ENCODE measurements at regions not wholly inside any gene's neighbourhood (a gene's known extent, or its start where the extent isn't known, plus 50 kb on each side); places are given as distances from the start of the nearest gene placed in this dataset.

DNA sequence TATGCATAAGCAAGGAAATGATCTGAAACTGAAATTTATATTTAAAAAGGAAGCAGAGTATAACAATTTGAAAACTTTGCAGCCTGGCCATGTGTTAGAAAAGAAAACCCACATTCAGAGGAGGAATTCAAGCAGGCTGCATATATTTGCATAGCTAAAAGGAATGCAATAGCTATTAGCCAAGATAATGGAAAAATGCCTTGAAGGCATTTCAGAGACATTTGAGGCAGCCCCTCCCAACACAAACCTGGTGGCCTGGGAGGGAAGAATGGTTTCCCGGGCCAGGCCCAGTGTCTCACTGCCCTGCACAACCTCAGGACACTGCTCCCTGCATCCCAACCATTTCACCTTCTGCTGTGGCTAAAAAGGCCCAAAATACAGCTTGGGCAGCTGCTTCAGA, 136.8 kb downstream of the TYW3 start:
- TF ChIP-seq, protein P1, sequence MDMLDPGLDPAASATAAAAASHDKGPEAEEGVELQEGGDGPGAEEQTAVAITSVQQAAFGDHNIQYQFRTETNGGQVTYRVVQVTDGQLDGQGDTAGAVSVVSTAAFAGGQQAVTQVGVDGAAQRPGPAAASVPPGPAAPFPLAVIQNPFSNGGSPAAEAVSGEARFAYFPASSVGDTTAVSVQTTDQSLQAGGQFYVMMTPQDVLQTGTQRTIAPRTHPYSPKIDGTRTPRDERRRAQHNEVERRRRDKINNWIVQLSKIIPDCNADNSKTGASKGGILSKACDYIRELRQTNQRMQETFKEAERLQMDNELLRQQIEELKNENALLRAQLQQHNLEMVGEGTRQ (IDR thresholded peaks at IDR 0.05; ENCODE audit: borderline replicate concordance, low read depth, low read length), result no peak
- TF ChIP-seq IRF4 (IDR thresholded peaks at IDR 0.05; ENCODE audit: low read depth, low read length) (no peak), NFIC (IDR thresholded peaks at IDR 0.05; ENCODE audit: low read depth, low read length) (no peak), SREBF2 (IDR thresholded peaks at IDR 0.05; ENCODE audit: low read length) (no peak), RELA (IDR thresholded peaks at IDR 0.05; ENCODE audit: borderline replicate concordance, partially characterized antibody) (no peak), LARP7 (IDR thresholded peaks at IDR 0.05) (no peak), POLR2AphosphoS5 (IDR thresholded peaks at IDR 0.05; ENCODE audit: low read length) (no peak), ETV6 (conservative IDR thresholded peaks at IDR 0.05 in 1 of 2, IDR thresholded peaks at IDR 0.05 in 1 of 2; ENCODE audit: borderline replicate concordance in 1 of 2, low read depth in 1 of 2) (no peak), RAD21 (IDR thresholded peaks at IDR 0.05; ENCODE audit: insufficient read depth, low read depth, low read length) (no peak)
- TF ChIP-seq, protein P2, sequence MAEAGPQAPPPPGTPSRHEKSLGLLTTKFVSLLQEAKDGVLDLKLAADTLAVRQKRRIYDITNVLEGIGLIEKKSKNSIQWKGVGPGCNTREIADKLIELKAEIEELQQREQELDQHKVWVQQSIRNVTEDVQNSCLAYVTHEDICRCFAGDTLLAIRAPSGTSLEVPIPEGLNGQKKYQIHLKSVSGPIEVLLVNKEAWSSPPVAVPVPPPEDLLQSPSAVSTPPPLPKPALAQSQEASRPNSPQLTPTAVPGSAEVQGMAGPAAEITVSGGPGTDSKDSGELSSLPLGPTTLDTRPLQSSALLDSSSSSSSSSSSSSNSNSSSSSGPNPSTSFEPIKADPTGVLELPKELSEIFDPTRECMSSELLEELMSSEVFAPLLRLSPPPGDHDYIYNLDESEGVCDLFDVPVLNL (IDR thresholded peaks at IDR 0.05; ENCODE audit: low read depth, low read length), result no peak
- TF ChIP-seq, protein P3, sequence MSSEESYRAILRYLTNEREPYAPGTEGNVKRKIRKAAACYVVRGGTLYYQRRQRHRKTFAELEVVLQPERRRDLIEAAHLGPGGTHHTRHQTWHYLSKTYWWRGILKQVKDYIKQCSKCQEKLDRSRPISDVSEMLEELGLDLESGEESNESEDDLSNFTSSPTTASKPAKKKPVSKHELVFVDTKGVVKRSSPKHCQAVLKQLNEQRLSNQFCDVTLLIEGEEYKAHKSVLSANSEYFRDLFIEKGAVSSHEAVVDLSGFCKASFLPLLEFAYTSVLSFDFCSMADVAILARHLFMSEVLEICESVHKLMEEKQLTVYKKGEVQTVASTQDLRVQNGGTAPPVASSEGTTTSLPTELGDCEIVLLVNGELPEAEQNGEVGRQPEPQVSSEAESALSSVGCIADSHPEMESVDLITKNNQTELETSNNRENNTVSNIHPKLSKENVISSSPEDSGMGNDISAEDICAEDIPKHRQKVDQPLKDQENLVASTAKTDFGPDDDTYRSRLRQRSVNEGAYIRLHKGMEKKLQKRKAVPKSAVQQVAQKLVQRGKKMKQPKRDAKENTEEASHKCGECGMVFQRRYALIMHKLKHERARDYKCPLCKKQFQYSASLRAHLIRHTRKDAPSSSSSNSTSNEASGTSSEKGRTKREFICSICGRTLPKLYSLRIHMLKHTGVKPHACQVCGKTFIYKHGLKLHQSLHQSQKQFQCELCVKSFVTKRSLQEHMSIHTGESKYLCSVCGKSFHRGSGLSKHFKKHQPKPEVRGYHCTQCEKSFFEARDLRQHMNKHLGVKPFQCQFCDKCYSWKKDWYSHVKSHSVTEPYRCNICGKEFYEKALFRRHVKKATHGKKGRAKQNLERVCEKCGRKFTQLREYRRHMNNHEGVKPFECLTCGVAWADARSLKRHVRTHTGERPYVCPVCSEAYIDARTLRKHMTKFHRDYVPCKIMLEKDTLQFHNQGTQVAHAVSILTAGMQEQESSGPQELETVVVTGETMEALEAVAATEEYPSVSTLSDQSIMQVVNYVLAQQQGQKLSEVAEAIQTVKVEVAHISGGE (CRISPR knock-in tag; IDR thresholded peaks at IDR 0.05), result no peak
- TF ChIP-seq, protein P4, sequence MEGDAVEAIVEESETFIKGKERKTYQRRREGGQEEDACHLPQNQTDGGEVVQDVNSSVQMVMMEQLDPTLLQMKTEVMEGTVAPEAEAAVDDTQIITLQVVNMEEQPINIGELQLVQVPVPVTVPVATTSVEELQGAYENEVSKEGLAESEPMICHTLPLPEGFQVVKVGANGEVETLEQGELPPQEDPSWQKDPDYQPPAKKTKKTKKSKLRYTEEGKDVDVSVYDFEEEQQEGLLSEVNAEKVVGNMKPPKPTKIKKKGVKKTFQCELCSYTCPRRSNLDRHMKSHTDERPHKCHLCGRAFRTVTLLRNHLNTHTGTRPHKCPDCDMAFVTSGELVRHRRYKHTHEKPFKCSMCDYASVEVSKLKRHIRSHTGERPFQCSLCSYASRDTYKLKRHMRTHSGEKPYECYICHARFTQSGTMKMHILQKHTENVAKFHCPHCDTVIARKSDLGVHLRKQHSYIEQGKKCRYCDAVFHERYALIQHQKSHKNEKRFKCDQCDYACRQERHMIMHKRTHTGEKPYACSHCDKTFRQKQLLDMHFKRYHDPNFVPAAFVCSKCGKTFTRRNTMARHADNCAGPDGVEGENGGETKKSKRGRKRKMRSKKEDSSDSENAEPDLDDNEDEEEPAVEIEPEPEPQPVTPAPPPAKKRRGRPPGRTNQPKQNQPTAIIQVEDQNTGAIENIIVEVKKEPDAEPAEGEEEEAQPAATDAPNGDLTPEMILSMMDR (IDR thresholded peaks at IDR 0.05 in 2 of 3, conservative IDR thresholded peaks at IDR 0.05 in 1 of 3; ENCODE audit: control insufficient read depth in 2 of 3, extremely low read depth in 1 of 3, insufficient read depth in 1 of 3, low read depth in 3 of 3, low read length in 3 of 3), result no peak

Data from GM12878 (cell line).